ENCODE measurements at regions not wholly inside any gene's neighbourhood (a gene's known extent, or its start where the extent isn't known, plus 50 kb on each side); places are given as distances from the start of the nearest gene placed in this dataset.
A peak's percentile ranks its signal among the peaks of the same experiment; 100 is the strongest.

DNA sequence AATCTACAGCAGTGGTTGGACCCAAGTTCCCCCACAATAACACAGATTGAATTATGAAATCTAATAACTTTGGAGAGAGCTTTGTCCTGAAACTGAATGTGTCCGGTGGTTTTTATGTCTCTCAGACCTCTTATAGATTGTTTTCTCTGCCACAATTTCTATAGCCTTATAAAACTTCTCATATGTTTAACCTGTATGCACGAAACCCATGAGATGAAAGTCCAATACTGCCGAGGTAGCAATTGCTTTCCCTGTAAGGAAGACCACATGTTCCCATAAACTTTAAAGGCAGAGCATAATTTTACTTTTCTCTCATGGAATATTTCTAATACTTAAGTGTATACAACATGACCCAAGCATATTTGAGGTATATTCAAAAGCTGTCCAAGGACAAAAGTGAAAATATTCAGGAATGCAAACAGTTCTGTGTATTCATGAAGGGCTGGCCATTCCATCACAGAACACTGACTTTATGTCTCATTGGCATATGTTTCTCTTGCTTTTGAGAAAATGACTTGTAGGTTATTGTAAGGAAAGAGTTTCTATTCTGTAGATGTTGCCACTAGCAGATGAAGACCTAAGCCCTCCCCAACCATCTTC lies 94.4 kb upstream of the TLE4 start:
- TF ChIP-seq, protein P1, sequence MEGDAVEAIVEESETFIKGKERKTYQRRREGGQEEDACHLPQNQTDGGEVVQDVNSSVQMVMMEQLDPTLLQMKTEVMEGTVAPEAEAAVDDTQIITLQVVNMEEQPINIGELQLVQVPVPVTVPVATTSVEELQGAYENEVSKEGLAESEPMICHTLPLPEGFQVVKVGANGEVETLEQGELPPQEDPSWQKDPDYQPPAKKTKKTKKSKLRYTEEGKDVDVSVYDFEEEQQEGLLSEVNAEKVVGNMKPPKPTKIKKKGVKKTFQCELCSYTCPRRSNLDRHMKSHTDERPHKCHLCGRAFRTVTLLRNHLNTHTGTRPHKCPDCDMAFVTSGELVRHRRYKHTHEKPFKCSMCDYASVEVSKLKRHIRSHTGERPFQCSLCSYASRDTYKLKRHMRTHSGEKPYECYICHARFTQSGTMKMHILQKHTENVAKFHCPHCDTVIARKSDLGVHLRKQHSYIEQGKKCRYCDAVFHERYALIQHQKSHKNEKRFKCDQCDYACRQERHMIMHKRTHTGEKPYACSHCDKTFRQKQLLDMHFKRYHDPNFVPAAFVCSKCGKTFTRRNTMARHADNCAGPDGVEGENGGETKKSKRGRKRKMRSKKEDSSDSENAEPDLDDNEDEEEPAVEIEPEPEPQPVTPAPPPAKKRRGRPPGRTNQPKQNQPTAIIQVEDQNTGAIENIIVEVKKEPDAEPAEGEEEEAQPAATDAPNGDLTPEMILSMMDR (IDR thresholded peaks at IDR 0.05; ENCODE audit: low read depth, low read length): no peak
- no peak overlapping the region for H3K4me3 ChIP-seq (ENCODE audit: low read depth, low read length)

DNA sequence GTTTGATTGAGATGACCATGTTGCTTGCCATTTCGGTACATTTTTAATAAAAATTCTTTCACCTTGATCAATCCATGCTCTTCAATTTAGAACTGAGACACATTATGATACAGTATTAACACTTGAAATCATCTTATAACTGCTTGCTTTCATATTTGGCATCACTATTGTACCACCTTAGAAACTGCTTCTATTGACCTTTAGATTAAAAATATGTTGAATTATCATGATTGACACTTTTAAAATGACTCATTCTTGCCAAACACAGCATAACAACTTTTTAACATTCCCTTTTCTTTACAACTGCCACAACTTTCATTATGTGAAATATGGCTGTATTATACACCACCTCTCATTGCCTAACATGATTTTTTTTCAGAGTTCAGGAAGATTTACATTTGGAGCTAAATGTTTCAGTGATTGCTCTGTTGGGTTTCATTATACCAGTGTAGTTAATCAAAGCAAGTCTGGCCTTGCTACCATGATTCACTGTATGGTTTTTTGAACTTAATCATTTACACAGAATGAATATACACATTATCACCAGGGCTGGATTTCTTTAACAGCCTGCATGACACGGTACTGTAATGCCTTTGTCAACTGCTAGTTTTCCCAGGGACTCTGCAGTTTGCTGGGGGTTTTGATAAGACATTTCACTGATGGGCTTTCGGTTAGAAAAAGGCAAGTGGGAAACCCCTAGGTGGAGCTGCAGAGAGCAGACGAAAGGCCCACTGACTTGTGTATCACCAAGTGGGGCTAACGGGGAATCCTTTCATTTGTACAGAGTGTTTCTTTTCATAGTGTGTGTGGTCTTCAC lies 93.6 kb upstream of the TLE4 start:
- TF ChIP-seq, protein P1 (IDR thresholded peaks at IDR 0.05; ENCODE audit: low read depth, low read length): peak; percentile 32; the same call in 1 of the 2 replicates
- no peak overlapping the region for H3K4me3 ChIP-seq (ENCODE audit: low read depth, low read length)

DNA sequence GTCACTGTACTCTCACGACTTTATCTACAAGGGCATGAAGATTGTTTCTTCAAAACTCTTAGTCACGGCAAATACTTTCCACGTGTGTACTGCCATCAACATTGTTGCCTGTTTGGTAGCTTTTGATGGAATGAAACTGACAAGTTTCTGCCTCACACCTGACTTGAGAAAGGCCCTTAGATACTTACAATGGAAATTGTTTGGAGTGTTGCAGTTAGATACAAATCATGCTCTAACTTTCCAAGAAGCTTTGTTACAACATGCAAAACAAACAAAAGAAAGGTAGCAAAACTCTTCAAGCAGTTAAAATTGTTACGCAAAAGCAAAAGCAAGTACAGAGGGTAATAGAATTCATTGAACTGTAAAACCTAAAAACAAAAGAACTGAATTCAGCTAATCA lies 91.1 kb upstream of the TLE4 start:
- TF ChIP-seq, protein P1 (IDR thresholded peaks at IDR 0.05; ENCODE audit: low read depth, low read length): no peak
- no peak overlapping the region for H3K4me3 ChIP-seq (ENCODE audit: low read depth, low read length)

GRCh38 chr9:79481846-79482477 lies 89.8 kb upstream of the TLE4 start:
- TF ChIP-seq, protein P1 (IDR thresholded peaks at IDR 0.05; ENCODE audit: low read depth, low read length): no peak
- H3K4me3 ChIP-seq (ENCODE audit: low read depth, low read length): no peak overlapping the region

DNA sequence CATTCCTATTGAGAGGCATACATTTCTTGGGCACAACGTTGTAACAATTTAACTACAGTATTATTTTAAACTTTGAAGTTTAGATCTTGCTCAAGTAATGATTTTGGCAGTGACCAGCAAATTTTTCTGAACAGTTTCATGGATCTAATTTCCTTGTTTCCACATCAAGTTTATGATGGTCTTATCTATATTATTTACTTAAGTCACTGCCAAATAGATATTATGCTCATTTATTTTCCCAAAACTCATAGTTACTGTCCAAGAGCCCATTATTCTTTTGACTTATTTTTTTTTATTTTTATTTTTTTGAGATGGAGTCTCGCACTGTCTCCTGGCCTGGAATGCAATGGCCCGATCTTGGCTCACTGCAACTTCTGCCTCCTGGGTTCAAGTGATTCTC lies 86.5 kb upstream of the TLE4 start:
- TF ChIP-seq, protein P1 (IDR thresholded peaks at IDR 0.05; ENCODE audit: low read depth, low read length): no peak

GRCh38 chr9:79489261-79490000 lies 82.3 kb upstream of the TLE4 start:
- 0 out of 2 replicates have a peak overlapping the region, but pooled peaks have one; percentile 13 for H3K4me3 ChIP-seq (ENCODE audit: low read depth, low read length)

More for the DNA sequence above, 86.5 kb upstream of the TLE4 start:
- H3K4me3 ChIP-seq (ENCODE audit: low read depth, low read length): no peak overlapping the region

More at GRCh38 chr9:79489261-79490000, 82.3 kb upstream of the TLE4 start:
- TF ChIP-seq, protein P1 (IDR thresholded peaks at IDR 0.05; ENCODE audit: low read depth, low read length): no peak
